ENCODE measurements at regions not wholly inside any gene's neighbourhood (a gene's known extent, or its start where the extent isn't known, plus 50 kb on each side); places are given as distances from the start of the nearest gene placed in this dataset.
"Not testable (repeated sequence)": the region's sequence is repeated elsewhere in the genome, so short reads cannot be mapped to it uniquely, and the experiment has no call there.

DNA sequence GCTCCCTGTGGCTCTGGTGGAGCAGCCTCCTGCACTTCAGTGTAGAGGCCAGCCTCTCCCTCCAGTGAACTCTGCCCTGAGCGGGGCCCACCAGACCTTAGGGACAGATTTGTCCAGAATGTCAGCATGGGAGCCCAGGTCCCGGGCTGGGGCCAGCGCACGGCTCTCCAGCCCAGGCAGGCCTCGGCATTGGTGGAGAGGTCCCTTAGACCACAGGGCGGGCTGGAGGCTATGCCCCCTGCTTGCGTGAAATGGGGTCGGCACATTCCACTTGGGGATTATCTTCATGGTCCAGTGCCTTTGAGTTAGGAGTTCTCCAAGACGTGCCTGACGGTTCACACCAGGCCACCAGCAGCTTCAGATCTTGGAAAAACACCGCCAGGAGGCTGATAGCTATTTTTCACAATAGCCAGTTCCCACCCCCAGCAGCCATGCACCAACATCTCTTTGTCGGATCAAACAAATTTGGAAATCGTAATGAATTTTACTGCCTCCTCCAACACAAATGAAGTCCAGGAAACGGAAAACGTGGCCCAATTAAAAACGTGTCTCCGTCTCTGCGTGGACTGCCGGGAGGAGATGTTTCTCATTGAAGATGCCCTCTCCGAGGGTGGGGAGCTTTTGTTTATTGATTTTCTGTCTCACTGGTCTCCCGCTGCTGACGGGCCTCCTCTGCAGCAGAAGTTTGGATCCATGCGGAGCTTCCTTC is 110.0 kb upstream of the CIBAR2 start:
- no peak for DNase-seq

DNA sequence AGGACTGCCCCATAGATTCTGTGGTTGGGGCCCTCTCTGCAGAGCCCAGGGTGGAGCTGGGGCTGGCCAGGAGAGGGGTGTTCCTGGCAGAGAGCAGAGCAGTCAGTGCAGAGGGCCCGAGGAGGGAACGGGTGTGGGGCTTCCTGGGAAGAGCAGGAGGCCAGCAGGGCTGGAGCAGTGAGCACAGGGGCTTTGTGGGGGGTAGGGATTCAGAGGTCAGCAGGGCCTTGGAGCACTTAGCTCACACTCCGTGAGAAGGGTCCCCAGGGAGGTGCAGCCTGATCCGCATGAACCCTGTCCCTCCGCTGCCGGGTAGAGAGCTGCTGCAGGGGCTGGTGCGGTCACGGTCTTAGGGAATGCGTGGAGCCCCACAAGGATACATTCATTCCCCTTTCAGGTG is 113.0 kb upstream of the CIBAR2 start:
- DNase-seq: no peak

DNA sequence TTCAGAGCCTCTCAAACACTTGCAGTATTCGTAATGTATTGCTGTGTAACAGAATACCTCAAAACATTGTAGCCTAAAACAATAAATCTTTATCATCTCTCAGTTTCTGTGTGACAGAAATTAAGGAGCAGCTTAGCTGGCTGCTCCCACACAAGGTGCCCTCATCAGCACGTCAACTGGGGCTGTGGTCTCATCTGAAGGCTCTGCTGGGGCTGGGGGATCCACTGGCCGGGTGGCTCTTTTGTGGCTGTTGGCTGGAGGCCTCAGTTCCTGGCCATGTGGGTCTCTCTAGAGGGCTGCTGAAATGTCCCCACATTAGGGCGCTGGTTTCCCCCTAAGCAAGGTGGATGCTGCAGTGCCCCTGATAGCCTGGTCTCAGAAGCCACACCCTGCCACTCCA is 113.4 kb upstream of the CIBAR2 start:
- no peak for DNase-seq

DNA sequence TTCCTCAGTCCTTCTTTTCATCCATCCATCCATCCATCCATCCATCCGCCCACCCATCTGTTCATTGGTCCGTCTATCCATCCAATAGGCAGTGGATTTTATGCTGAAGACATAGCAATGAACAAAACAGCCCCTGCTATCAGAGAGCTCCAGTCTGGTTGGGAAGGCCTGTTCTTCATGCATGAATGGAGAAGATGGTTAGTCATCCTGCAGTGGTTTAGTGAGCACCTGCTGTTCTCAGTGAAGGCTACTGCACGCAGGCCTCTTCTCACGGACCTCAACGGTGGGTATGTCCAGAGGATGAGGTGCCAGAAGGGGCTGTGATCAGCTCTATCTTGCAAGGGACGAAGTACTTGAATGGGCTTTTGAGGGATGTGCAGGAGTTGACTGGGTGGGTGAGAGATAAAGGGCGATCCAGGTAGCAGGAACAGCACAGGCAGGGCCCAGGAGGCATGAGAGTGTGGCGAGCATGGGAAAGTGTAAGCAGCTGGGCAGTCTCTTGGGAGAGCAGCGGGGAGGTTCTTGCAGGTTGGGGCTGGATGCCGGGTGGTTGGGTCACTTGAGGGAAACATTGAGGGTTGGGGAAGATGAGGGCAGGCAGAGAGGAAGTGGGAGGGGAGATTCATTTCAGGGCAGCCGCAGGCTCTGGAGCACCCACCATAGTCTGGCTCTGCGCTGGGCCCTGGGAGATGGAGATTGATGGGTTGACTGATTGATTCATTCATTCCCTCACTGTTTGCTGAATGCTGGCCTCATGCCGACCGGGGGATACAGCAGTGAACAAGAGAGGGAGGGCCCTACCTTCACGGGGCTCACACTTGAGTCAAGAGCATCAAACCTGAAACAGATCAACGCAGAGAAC is 115.0 kb upstream of the CIBAR2 start:
- no peak for DNase-seq

DNA sequence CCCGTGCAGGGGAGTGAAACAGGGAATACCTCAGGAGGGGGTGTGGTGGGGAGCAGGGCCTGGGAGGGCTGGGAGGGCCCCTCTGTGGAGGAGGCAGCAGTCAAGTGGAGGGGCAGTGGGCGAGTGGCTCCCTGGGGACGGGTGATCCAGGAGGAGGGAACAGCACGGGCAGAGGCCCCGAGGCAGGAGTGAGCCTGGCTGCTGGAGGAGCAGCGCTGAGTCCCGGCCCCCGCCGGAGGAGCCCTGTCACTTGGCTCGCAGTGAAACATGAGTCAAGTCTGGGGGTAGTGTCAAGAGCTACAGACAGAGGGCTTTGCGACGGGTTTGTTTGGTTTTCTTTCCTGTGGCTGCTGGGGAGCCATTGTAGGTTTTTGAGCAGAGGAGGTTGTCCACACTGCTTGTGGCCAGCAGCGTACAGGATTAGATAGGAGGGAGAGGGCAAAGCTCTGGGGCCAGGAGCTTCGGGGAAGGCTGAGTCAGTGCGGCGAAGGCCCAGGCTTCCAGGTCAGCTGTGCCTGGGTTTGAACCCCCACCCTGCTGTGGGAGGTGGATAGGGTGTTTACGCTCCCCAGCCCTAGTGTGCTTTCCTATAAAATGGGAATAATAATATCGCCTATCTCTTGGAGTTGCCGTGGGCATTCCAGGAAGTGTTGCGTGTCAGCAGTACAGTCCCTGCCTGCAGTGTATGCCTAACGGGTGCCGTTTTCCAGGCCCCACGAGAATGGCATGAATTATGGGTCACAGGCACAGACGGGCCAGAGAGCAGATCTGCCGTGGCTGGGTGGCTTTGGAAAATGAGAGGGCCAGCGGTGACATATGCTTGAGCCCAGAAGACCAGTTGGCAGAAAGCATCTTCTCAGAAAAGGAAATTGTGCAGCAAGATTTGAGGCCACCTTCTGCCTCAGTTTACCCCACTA is 115.9 kb upstream of the CIBAR2 start:
- DNase-seq: no peak

DNA sequence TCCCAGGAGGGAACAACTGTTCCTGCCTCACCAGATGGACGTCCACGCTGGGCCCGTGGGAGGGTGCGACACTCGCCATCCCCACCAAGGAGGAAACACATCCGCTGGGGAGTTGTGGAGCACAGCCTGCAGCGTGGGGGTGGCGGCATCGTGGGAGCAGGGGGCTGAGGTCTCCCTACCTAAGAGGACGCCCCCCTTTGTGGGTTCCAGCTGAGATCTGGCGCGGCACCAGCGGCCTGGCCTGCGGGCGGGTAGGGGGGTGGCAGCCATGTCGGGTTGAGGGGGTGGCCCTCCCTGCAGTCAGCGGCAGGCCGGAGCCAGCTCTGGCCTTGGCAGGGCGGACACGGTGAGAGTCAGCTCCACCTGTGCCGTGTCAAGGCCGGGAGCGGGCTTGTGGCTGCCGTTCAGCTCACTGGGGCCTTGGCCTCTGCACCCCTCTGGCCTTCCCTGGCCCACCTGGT is 116.7 kb upstream of the CIBAR2 start:
- no peak for DNase-seq

DNA sequence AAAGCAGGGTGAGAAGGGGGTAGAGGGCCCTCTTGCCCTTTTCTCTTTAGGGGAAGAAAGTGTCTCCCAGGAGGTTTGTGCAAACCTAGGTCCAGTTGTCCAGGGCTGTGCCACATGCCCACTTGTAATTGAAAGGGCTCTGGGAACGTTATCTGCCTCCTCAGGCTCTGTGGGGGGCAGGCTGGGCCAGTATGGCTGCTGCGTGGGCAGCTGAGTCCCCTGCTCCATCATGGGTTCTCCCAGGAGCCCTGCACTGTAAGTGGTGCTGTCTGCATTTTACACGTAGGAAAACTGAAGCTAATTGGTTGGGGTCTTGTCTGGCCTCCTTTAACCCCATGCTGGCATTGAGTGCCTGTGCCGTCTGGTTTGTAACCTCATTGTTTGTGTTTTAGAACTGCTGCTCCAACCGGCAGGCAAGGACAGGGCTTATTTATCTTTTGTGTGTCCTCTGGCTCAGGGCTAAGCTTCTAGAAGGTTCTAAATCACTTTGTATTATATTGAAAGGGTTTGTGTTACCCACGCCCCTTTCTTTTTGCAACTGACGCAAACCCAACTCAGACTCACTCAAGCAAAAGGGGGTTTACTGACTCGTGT is 117.7 kb upstream of the CIBAR2 start:
- no peak for DNase-seq

DNA sequence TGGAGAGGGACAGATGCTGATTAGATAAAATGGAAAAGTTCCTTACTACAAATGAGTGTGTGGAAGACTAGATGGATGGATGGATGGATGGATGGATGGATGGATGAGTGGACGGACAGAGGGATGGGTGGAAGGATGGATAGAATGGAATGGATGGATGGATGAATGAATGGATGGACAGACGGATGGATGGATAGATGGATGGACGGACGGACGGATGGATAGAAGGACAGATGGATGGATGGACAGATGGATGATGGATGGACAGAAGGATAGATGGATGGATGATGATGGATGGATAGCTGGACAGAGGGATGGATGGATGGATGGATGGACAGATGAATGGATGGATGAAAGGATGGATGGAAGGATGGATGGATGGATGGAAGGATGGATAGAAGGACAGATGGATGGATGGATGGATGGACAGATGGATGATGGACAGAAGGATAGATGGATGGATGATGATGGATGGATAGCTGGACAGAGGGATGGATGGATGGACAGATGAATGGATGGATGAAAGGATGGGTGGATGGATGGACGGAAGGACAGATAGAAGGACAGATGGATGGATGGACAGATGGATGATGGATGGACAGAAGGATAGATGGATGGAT is 118.6 kb upstream of the CIBAR2 start:
- DNase-seq: not testable (repeated sequence)

DNA sequence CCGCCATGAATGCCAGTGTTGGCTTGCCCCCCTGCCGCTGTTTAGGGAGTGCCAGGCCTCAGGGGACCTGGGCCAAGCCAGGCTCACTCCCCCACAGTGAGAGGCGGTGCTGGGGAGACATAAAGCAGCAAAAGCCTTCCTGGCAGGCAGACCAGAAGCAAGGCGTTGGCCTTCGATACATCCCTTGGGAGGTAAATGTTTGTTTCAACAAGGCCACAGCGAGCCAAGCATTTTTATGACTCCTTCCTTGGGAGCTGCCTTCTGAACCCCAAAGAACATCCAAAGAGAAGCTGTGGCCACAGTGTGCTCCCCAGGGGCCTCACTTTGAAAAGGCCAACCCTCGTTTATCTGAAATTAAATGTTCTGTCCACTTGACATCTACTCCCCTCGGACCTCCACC is 119.7 kb upstream of the CIBAR2 start:
- no peak for DNase-seq

DNA sequence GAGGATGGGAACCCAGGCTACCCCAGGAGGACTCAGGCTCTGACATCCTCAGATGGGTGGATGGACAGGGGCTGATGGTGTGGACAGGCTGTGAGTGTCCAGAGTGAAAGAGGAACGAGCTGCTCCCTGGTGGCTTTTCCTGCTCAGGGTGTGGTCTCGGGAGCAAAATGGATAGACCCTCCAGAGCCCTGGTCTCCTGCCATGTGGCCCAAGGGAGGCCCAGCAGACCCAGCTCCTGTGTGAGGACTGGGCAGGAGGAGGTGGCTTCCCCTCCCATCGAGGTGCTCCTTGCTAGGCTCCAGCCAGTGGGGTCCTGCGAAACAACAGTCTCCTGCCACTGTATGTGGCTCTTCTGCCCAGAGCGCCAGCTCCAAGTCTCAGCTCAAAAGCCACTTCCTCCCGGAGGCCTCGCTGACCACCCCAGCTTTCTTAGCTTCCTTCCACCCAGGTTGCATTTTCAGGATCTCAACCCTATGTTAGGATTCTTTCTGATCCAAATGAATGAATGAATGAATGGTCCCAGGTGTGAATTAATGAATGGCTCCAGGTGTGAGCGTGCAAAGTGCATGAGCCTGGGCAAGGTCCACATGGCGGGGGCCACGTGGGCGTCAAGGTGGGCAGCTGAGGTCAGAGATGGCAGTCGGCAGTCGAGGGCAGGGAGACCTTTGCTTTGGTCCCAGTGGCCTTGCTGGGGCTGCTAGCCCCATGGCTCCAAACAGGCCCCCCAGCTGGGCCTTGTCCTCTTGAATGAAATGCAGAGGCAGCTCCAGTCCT is 120.3 kb upstream of the CIBAR2 start:
- no peak for DNase-seq

DNA sequence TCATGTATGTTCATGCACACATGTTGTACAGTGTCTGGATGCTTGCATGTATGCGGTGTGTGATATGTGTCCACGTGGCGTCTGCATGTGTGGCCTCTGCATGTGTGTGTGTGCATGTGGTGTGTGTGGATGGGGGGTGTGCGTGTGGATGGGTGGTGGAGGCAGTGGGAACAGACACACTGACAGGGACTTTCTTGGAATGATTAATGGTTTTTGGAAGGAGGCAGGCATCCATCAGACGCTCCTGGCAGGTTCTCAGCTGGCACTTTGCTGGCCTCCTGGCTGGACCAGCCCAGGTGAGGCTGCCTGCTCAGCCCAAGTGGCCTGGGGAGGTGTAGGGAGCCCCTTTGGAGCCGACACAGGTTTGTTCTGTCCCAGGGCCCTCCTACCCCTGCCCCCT is 121.2 kb upstream of the CIBAR2 start:
- no peak for DNase-seq

DNA sequence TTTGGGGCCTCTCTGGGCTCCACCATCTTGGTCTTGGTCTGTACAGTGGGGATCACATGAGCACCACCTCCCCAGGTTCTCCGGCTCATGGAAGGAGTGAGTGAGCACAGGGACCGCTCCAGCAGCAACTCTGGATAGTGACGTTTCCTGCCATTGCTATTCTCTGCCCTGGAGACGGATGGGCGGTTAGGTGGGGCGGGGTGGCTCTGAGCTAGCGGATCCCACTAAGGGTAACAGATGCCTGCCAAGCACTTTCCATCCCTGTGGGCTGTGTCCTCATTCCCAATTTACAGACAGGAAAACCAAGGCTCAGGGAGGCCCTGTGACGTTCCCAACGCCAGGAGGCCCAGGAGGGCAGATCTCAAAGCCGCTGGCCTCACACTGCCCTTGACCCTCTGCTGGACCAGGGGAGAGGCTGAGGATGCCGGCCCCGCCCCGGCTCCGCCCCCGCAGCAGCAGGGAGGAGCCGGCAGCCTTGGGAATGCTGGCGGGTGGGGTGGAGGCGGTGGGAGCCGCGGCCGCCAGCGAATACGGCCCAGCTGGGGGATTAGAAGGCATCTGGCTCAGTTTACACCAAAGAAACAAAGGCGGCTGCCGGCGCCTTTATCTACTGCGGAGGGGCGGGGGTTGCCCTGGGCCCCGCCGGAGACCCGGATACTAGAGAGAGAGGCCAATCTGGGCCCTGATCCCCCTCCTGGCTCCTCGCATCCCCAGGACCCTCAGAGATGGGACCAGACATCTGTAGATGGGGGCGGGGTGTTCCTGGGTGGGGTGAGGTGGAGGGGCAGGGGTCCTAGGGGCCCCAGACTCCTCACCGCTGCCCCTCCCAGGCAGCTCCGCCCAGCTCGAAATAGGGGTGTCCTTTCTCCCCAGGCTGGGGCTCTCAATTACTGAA is 122.3 kb upstream of the CIBAR2 start:
- no peak for DNase-seq

DNA sequence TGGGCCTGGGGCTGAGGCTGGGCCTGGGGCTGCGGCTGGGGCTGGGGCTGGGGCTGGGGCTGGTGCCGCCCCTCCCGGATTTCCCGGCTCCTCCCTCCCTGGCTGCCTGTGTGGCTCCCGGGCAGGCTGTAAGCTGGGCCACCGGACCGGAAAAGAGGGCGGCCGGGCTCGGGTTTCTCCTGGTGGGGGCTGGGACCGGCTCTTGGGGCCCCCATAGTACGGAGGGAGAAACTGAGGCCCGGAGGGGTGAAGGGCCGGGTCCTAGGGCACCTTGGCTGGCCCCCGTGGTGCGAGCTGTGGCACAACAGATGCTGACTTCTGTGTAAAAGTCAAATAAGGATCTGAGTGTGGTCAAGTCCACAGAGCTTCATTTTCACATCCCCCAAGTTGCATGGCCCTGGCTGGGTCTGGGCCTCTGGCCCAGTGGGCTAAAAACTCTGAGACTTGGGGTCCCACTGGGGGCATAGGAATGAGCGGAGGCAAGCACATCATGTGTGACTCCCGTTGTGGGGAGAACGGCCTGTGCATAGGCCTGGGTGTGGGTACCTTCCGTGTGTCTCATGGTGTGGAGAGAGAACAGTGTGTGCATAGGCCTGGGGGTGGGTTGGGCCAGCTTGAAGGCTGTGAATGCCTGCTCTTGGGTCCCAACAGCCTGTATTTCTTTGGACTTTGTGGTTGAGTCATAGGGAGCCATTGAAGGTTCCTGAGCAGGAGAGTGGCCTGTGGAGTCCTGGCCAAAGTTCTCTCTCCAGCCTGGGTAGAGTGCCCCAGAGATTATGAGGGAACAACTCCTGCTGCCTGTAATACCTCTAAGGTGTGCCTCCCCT is 123.9 kb upstream of the CIBAR2 start:
- DNase-seq: no peak

DNA sequence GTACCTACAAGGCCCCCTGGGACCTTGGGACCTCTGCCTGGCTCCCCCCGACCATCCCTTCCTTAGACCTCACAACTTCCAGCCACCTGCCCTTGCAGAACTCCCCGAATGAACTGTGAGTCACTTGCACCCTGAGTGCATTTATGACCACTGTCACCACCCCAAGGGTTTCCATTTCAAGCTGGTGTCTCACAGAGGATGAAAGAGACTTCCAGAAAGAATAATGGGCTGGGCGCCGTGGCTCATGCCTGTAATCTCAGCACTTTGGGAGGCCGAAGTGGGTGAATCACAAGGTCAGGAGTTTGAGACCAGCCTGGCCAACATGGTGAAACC is 124.5 kb upstream of the CIBAR2 start:
- no peak for DNase-seq

DNA sequence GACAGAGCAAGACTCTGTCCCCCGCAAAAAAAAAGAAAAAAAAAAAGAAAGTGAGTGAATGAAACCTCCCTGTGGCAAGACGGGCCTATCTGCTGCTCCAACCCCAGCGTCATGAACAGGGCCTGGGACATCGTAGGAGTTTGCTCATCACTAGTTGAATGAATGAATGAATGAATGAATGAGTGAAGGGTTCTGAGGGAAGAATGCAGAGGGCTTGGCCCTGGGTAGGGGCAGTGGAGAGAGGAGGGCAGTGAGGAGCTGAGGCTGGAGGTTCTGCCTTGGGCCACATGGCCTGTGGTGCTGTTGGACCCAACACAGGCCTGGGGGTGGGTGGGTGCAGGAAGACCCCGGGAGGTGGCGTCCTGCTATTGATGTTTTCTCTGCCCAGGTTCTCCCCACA is 125.5 kb upstream of the CIBAR2 start:
- DNase-seq: no peak

DNA sequence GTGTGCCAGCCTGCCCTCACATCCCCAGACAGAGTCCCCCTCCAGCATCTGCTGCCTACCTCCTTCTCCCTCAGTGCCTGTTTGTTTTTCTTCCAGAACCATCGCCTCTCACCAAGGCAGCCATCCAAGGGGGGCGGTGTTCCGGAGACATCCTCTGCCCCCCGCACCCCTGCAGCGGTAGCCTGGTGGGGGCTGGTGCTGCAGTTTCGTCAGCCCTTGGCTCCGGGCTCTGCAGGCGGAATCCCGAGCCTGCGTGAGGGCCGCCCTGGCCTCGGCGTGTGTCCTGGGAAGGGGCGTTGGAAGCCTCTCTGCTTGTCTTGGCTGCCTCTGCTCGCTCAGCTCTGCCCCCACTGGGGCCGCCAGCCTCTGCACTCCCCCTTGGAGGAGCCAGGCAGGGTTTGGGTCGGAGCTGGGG is 126.0 kb upstream of the CIBAR2 start:
- DNase-seq: no peak

DNA sequence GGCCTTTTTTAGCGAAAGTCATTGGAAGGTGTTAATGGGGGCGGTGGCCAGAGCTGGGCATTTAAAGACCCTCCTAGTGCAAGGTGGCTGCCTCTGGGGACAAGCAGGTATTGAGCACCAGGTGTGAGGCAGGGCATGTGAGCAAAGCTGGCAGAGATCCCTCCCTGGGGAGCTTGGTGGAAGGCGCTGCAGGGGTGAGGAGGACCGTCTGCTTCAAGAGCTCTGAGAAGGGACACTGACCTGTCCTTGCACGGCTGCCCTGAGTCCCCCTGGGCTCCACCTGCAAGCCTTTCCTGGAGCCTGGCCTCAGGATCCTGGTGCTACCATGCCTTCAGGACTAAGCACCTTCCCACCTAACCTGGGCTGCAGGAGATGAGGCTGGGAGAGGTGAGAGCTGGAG is 127.0 kb upstream of the CIBAR2 start:
- DNase-seq: no peak

DNA sequence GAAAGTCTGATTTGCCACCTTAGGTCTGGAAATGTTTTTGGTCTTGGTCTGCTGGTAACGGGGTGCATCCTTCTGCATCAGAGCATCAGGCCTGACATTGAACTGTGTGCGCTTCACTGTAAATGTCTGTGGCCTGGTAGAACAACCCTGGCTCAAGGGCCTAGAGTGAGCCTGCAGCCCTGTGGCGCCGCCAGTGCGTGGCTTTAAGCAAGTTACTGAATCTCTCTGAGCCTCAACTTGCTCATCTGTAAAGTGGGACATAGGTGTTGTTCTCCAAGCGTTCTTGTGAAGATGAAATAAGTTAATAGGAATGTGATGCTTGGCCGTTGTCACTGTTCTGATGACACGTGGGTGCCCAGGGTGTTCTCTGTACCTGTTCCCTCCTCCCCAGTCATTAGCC is 127.6 kb upstream of the CIBAR2 start:
- DNase-seq: no peak

All from activated CD4-positive, CD25-positive, alpha-beta regulatory T cell treated with anti-CD3 and anti-CD28 coated beads, Interleukin-2, amount 50 U/mL, for 72 hours (primary cell).